Tibial nerve (tissue), 4 donors: ENCODE measurements at regions not wholly inside any gene's neighbourhood (a gene's known extent, or its start where the extent isn't known, plus 50 kb on each side); places are given as distances from the start of the nearest gene placed in this dataset.

Source experiments
- DNase-seq, 2 donors: peaks; one replicate each; pipeline ENCODE4 v3.0.0-alpha.2; 2019; ENCODE audit warnings: low spot score in 2 of 2
- H3K27ac ChIP-seq, 4 donors: fragments of 200-600 bp; sonication (generic) in 3 of 4; one replicate each; pipeline ENCODE4 v1.5.1; 2017 to 2019; ENCODE audit warnings: mild to moderate bottlenecking in 1 of 4
- H3K27me3 ChIP-seq, 2 donors: fragments of 200-600 bp; sonication (generic) in 1 of 2; one replicate each; pipeline versions ENCODE4 v1.5.1 to v1.6.0; 2017 to 2019
- H3K36me3 ChIP-seq, 3 donors: fragments of 200-600 bp; sonication (generic); one replicate each; pipeline ENCODE4 v1.5.1; 2018 to 2019
- H3K4me1 ChIP-seq, 4 donors: fragments of 200-600 bp; sonication (generic) in 3 of 4; one replicate each; pipeline ENCODE4 v1.5.1; 2017 to 2019
- H3K4me3 ChIP-seq, 4 donors: fragments of 200-600 bp; sonication (generic) in 3 of 4; one replicate each; pipeline ENCODE4 v1.5.1; 2017 to 2019; ENCODE audit warnings: mild to moderate bottlenecking in 1 of 4, moderate library complexity in 1 of 4
- H3K9me3 ChIP-seq, 4 donors: fragments of 200-600 bp; sonication (generic) in 3 of 4; one replicate each; pipeline ENCODE4 v1.5.1; 2017 to 2019
- CTCF ChIP-seq, 5 experiments: fragments of 200-600 bp in 3 of 5; fragments of 450-650 bp in 2 of 5; sonication (generic) in 3 of 5; IDR thresholded peaks; one replicate each; pipeline ENCODE4 v1.5.1; 2016 to 2019; ENCODE audit warnings: antibody characterized with exemption in 5 of 5, mild to moderate bottlenecking in 3 of 5, moderate library complexity in 2 of 5
- EP300 ChIP-seq, 2 donors: sonication (generic); formaldehyde crosslinking; IDR thresholded peaks; one replicate each; pipeline ENCODE4 v1.6.1; 2017; ENCODE audit warnings: antibody characterized with exemption in 2 of 2, mild to moderate bottlenecking in 1 of 2
- POLR2A ChIP-seq, 2 donors: fragments of 450-650 bp; IDR thresholded peaks; one replicate each; pipeline ENCODE4 v1.6.1; 2017; ENCODE audit warnings: antibody characterized with exemption in 2 of 2, mild to moderate bottlenecking in 2 of 2, moderate library complexity in 2 of 2
- WGBS, 2 donors: methylation state at CpG; one replicate each; pipeline ENCODE4 v1.1.5; 2018; 5-methylcytosine and 5-hydroxymethylcytosine counted together

GRCh38 chr13:22143671-22144070 lies 472.8 kb downstream of the FGF9 start:
- no peak for TF ChIP-seq POLR2A (IDR thresholded peaks at IDR 0.05)
- no peak for TF ChIP-seq CTCF (IDR thresholded peaks at IDR 0.05)
- no peak for TF ChIP-seq EP300 (IDR thresholded peaks at IDR 0.05)
- no peaks in the 10 kb centered on the region for H3K4me1 ChIP-seq
- H3K36me3 ChIP-seq = no peaks in the 10 kb centered on the region
- no peak for DNase-seq
- 27 to 60% methylated on average over 1 of the region's 1 CpG for WGBS, 2 donors
- no peaks in the 10 kb centered on the region for H3K9me3 ChIP-seq
- no peaks in the 10 kb centered on the region for H3K27me3 ChIP-seq
- no peak overlapping the region for H3K27ac ChIP-seq
- no peak overlapping the region for H3K4me3 ChIP-seq

DNA sequence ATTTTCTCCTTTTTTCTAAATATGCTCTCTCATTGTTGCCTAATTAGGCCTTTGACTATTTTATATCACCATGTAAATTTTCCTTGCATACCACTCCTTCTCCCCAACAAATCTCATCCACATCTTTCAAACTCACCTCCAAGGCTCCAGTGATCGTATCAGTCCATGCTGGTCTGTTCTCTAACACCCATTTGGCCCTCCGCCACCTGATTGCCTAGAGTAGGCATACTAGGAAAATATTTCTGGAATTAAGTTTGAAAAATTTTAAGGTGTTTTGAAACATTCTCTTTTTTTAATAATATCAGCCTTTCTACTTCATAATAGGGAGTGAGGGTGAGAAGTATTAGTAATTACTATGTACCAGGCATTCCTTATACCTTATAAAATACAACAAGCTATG lies 473.9 kb downstream of the FGF9 start:
- DNase-seq = no peak
- TF ChIP-seq EP300 (IDR thresholded peaks at IDR 0.05) (no peak), CTCF (IDR thresholded peaks at IDR 0.05) (no peak), POLR2A (IDR thresholded peaks at IDR 0.05) (no peak)
- H3K36me3 ChIP-seq = no peaks in the 10 kb centered on the region
- H3K4me3 ChIP-seq = no peak overlapping the region
- H3K4me1 ChIP-seq = no peaks in the 10 kb centered on the region
- H3K27ac ChIP-seq = no peak overlapping the region
- no peaks in the 10 kb centered on the region for H3K9me3 ChIP-seq
- 85 to 86% methylated on average over 2 of the region's 2 CpGs for WGBS, 2 donors
- H3K27me3 ChIP-seq = no peaks in the 10 kb centered on the region

- no peak for TF ChIP-seq EP300 (IDR thresholded peaks at IDR 0.05)
- TF ChIP-seq CTCF (IDR thresholded peaks at IDR 0.05) = no peak
- no peak for TF ChIP-seq POLR2A (IDR thresholded peaks at IDR 0.05)
- DNase-seq = no peak
- Histone ChIP-seq H3K4me1 (no peaks in the 10 kb centered on the region), H3K27ac (no peak overlapping the region), H3K4me3 (no peak overlapping the region), H3K27me3 (no peaks in the 10 kb centered on the region), H3K9me3 (peaks cover 0 to 3% (median 0%) of the 10 kb centered on the region in 4 donors), H3K36me3 (no peaks in the 10 kb centered on the region)
- WGBS, 2 donors = 87 to 88% methylated on average over 3 of the region's 3 CpGs
These were observed 477.3 kb downstream of the FGF9 start for GRCh38 chr13:22148187-22148586.

DNA sequence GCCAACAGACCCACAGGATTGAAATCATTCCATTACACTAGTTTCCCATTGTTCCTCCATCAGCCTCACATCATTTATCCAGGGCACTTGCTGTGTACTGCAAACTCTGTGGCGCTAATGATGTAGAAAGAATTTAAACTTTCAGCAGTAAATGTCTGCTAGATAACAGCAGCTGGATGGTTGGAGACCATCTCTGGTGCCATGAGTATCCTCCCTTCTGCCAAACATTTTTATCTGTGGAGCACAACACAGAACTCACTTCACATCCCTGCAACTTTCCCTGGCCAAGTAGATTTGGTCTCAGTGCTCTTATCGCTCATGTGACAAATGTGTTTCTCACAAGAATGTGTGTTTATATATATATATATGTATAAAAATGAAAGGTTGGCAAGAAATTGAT lies 481.9 kb downstream of the FGF9 start:
- Histone ChIP-seq H3K4me1 (no peaks in the 10 kb centered on the region), H3K27ac (no peak overlapping the region), H3K36me3 (no peaks in the 10 kb centered on the region), H3K9me3 (peaks cover 0 to 3% (median 0%) of the 10 kb centered on the region in 4 donors), H3K4me3 (no peak overlapping the region), H3K27me3 (no peaks in the 10 kb centered on the region)
- WGBS, 2 donors = 94 to 98% methylated on average over 2 of the region's 2 CpGs
- DNase-seq = no peak
- no peak for TF ChIP-seq POLR2A (IDR thresholded peaks at IDR 0.05)
- no peak for TF ChIP-seq CTCF (IDR thresholded peaks at IDR 0.05)
- no peak for TF ChIP-seq EP300 (IDR thresholded peaks at IDR 0.05)

DNA sequence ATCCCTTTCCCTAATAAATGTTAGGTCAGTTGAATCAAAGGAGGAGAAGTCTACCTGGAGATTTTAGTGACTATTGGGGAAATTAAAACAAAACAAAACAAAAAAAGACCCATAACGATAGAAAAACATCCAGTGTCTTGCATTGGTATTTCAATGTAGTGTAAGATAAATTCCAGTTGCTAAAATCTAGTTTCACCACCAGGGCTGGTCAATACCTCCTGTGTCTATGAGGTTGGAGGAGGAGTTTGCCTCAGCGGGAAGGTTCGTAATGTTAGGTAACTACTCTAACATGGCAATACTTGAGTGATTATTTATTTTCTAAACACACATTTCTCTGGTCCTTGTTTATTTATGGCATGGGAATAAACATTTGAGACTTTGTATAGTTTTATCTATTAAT lies 483.2 kb downstream of the FGF9 start:
- no peaks in the 10 kb centered on the region for H3K36me3 ChIP-seq
- DNase-seq = no peak
- WGBS, 2 donors = 91 to 92% methylated on average over 3 of the region's 3 CpGs
- H3K9me3 ChIP-seq = peaks cover 0 to 3% (median 0%) of the 10 kb centered on the region in 4 donors
- H3K27ac ChIP-seq = no peak overlapping the region
- H3K4me1 ChIP-seq = no peaks in the 10 kb centered on the region
- TF ChIP-seq POLR2A (IDR thresholded peaks at IDR 0.05) (no peak), EP300 (IDR thresholded peaks at IDR 0.05) (no peak), CTCF (IDR thresholded peaks at IDR 0.05) (no peak)
- no peaks in the 10 kb centered on the region for H3K27me3 ChIP-seq
- H3K4me3 ChIP-seq = no peak overlapping the region
